Renal pelvis (tissue), 1 donor: ENCODE measurements at regions not wholly inside any gene's neighbourhood (a gene's known extent, or its start where the extent isn't known, plus 50 kb on each side); places are given as distances from the start of the nearest gene placed in this dataset.
A peak's percentile ranks its signal among the peaks of the same experiment; 100 is the strongest.

Experiments used
- DNase-seq: peaks from one replicate; pipeline ENCODE4 v3.0.0-alpha.2; 2013

- peak; percentile 95 for DNase-seq
Measured at GRCh38 chr10:3482200-3482993, 302.6 kb downstream of the KLF6 start.

GRCh38 chr10:3481496-3481895 is 303.5 kb downstream of the KLF6 start:
- DNase-seq: no peak

- DNase-seq: no peak
Measured at GRCh38 chr10:3480990-3481315, 304.1 kb downstream of the KLF6 start.

- DNase-seq: no peak
Measured at GRCh38 chr10:3480281-3480989, 304.6 kb downstream of the KLF6 start.

GRCh38 chr10:3478632-3479240 is 306.2 kb upstream of the PITRM1 start:
- no peak for DNase-seq

GRCh38 chr10:3478153-3478552 is 305.6 kb upstream of the PITRM1 start:
- no peak for DNase-seq

GRCh38 chr10:3477683-3478082 is 305.1 kb upstream of the PITRM1 start:
- DNase-seq: no peak

- no peak for DNase-seq
Measured at GRCh38 chr10:3476640-3477448, 304.3 kb upstream of the PITRM1 start.

GRCh38 chr10:3476186-3476585 is 303.6 kb upstream of the PITRM1 start:
- no peak for DNase-seq

GRCh38 chr10:3475367-3475766 is 302.8 kb upstream of the PITRM1 start:
- no peak for DNase-seq

GRCh38 chr10:3474266-3474665 is 301.7 kb upstream of the PITRM1 start:
- no peak for DNase-seq

GRCh38 chr10:3473271-3473670 is 300.7 kb upstream of the PITRM1 start:
- DNase-seq: no peak

- DNase-seq: no peak
Measured at GRCh38 chr10:3472287-3473051, 299.9 kb upstream of the PITRM1 start.

GRCh38 chr10:3471927-3472286 is 299.3 kb upstream of the PITRM1 start:
- DNase-seq: no peak

- no peak for DNase-seq
Measured at GRCh38 chr10:3471472-3471871, 298.9 kb upstream of the PITRM1 start.

- DNase-seq: no peak
Measured at GRCh38 chr10:3470191-3470590, 297.6 kb upstream of the PITRM1 start.

GRCh38 chr10:3469639-3470020 is 297.0 kb upstream of the PITRM1 start:
- no peak for DNase-seq

- peak; percentile 81 for DNase-seq
Measured at GRCh38 chr10:3468919-3469638, 296.5 kb upstream of the PITRM1 start.

GRCh38 chr10:3467052-3467951 is 294.7 kb upstream of the PITRM1 start:
- no peak for DNase-seq

- no peak for DNase-seq
Measured at GRCh38 chr10:3465406-3465891, 292.9 kb upstream of the PITRM1 start.
